AG04449 (cell line): ENCODE measurements at regions not wholly inside any gene's neighbourhood (a gene's known extent, or its start where the extent isn't known, plus 50 kb on each side); places are given as distances from the start of the nearest gene placed in this dataset.

ENCODE experiments used
- CTCF ChIA-PET: fragments of 350-600 bp; formaldehyde crosslinking; extraction: SDS; loops from one replicate; lab custom pipeline; 2021; ENCODE audit warnings: antibody characterized with exemption; lab: Yijun Ruan, JAX
- POLR2A ChIA-PET: fragments of 400-600, 350-600 bp; formaldehyde crosslinking; extraction: SDS; loops from one replicate; lab custom pipeline; 2020; ENCODE audit warnings: antibody characterized with exemption, inconsistent platforms; lab: Yijun Ruan, JAX
- DNase-seq: peaks from one replicate; pipeline ENCODE4 v3.0.0-alpha.2; 2010; ENCODE audit warnings: low read depth, low spot score
- H3K4me3 ChIP-seq: 2 replicates; pipeline ENCODE4 v1.5.1; 2011; ENCODE audit warnings: low read depth, mild to moderate bottlenecking, control low read depth, low read length
- CTCF ChIP-seq: IDR thresholded peaks from one replicate; pipeline ENCODE4 v1.5.1; 2011; ENCODE audit warnings: mild to moderate bottlenecking, moderate library complexity, low read length, control low read depth, inconsistent platforms; ENCODE audit not compliant: insufficient read depth; ENCODE audit errors: missing control alignments

DNA sequence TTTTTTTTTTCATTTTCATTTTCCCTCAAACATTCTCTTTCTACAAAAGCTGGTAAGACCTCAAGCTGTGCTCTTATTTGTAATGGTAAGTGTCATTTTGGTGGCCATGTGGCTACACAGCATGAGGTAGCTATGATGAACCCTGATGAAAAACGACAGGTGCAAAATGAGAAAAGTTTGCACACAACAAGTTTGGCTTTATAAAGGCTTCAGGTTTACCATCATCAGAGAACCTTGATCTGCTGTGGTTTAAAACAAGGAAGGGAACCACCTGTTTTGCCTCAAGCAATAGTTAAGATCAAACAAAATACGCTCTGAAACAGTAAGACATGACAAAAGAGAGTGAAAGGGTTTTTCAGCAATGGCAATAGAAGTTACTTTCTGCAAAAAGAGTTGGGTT lies 1124.6 kb upstream of the ACO1 start:
- no peak for DNase-seq
- ChIA-PET POLR2A (no interaction called here), CTCF (no interaction called here)
- TF ChIP-seq CTCF, result no peak
- no peak overlapping the region for H3K4me3 ChIP-seq

DNA sequence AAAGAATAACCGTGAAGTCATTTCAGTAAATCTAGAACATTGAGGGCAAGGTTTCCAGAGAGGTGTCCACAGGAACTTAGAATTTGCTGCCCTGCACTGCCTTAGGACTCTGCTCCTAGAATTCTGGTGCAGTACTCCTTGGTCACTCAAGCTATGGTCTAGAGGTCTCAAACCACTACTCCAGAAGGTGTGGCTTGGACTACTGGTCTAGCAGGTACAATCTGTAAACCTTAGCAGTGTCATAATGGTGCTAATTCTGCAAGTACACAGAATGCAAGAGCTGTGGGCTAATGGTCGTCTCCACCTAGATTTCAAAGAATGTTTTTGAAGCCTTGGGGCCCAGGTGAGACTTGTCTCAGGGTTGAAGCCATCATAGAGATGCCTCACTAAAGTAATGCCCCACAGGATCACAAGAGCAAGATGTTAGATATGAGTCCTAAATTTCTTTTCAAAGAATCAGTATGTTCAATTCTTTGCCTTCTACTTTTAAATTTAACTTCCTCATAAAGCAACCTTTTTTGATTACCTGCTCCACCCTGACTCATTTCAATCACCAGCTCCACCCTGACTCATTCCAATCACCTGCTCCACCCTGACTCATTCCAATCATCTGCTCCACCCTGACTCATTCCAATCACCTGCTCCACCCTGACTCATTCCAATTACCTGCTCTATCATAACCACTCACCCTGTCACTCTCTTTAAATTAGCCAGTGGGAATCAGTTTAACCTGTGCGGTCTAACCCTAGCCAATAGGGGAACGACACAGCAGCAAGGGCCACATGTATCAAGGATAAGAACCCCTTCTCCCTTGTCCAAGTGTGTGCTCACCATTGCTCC lies 1111.8 kb upstream of the ACO1 start:
- no peak for TF ChIP-seq CTCF
- ChIA-PET POLR2A (no interaction called here), CTCF (no interaction called here)
- DNase-seq, result no peak
- no peak overlapping the region for H3K4me3 ChIP-seq

- DNase-seq, result no peak
- POLR2A ChIA-PET, result no interaction called here
- no peak for TF ChIP-seq CTCF
- CTCF ChIA-PET, result no interaction called here
- no peak overlapping the region for H3K4me3 ChIP-seq
Measured at GRCh38 chr9:31275419-31275818, 1109.0 kb upstream of the ACO1 start.

- CTCF ChIA-PET, result no interaction called here
- TF ChIP-seq CTCF, result no peak
- POLR2A ChIA-PET, result no interaction called here
- DNase-seq, result no peak
- H3K4me3 ChIP-seq, result no peak overlapping the region
Measured at GRCh38 chr9:31290731-31291130, 1093.7 kb upstream of the ACO1 start.

GRCh38 chr9:31302620-31303418 lies 1081.6 kb upstream of the ACO1 start:
- CTCF ChIA-PET, result no interaction called here
- TF ChIP-seq CTCF, result no peak
- no peak for DNase-seq
- POLR2A ChIA-PET, result no interaction called here
- no peak overlapping the region for H3K4me3 ChIP-seq

GRCh38 chr9:31304576-31304975 lies 1079.9 kb upstream of the ACO1 start:
- ChIA-PET CTCF (no interaction called here), POLR2A (no interaction called here)
- TF ChIP-seq CTCF, result no peak
- peak; percentile 7 for DNase-seq
- H3K4me3 ChIP-seq, result no peak overlapping the region
